Transverse colon (tissue), 4 donors: ENCODE measurements at regions not wholly inside any gene's neighbourhood (a gene's known extent, or its start where the extent isn't known, plus 50 kb on each side); places are given as distances from the start of the nearest gene placed in this dataset.

Source experiments
- DNase-seq: peaks from one replicate; pipeline ENCODE4 v3.0.0-alpha.2; 2019
- H3K27ac ChIP-seq, 4 donors: fragments of 200-600 bp; sonication (generic); 2 replicates each; pipeline ENCODE4 v1.5.1; 2016 to 2018; ENCODE audit warnings: inconsistent platforms in 4 of 4
- H3K27me3 ChIP-seq: fragments of 200-600 bp; sonication (generic); 2 replicates; pipeline ENCODE4 v1.5.1; 2017; ENCODE audit warnings: inconsistent platforms
- H3K36me3 ChIP-seq, 4 donors: fragments of 200-600 bp; sonication (generic); 2 replicates each; pipeline ENCODE4 v1.5.1; 2017 to 2019; ENCODE audit warnings: inconsistent platforms in 4 of 4
- H3K4me1 ChIP-seq, 4 donors: fragments of 200-600 bp; sonication (generic); 2 replicates each; pipeline ENCODE4 v1.5.1; 2017 to 2020; ENCODE audit warnings: inconsistent platforms in 4 of 4
- H3K4me3 ChIP-seq, 4 donors: fragments of 200-600 bp; sonication (generic); 1 replicate in 1 of 4; 2 replicates in 3 of 4; pipeline versions ENCODE4 v1.5.1 to v1.6.1; 2017 to 2019; ENCODE audit warnings: inconsistent platforms in 4 of 4
- H3K9me3 ChIP-seq, 2 donors: fragments of 200-600 bp; sonication (generic); 2 replicates each; pipeline ENCODE4 v1.5.1; 2017 to 2019; ENCODE audit warnings: inconsistent platforms in 2 of 2
- CTCF ChIP-seq, 5 experiments: fragments of 200-600 bp in 3 of 5; fragments of 450-650 bp in 2 of 5; sonication (generic) in 3 of 5; IDR thresholded peaks; 1 replicate in 2 of 5; 2 replicates in 3 of 5; pipeline ENCODE4 v1.5.1; 2016 to 2017; ENCODE audit warnings: antibody characterized with exemption in 5 of 5, inconsistent platforms in 3 of 5, mild to moderate bottlenecking in 2 of 5, moderate library complexity in 1 of 5
- EP300 ChIP-seq: sonication (generic); formaldehyde crosslinking; IDR thresholded peaks from one replicate; pipeline ENCODE4 v1.6.1; 2017; ENCODE audit warnings: antibody characterized with exemption, low read depth
- POLR2A ChIP-seq: fragments of 450-650 bp; IDR thresholded peaks from one replicate; pipeline ENCODE4 v1.6.1; 2016; ENCODE audit warnings: antibody characterized with exemption, mild to moderate bottlenecking, moderate library complexity
- POLR2AphosphoS5 ChIP-seq, 3 donors: sonication (generic); formaldehyde crosslinking; IDR thresholded peaks; one replicate each; pipeline ENCODE4 v1.6.1; 2016; ENCODE audit warnings: antibody characterized with exemption in 3 of 3
- WGBS, 2 donors: methylation state at CpG; one replicate each; pipeline ENCODE4 v1.1.5; 2018; ENCODE audit warnings: low coverage in 1 of 2; 5-methylcytosine and 5-hydroxymethylcytosine counted together
- in situ Hi-C, 4 donors: fragments of 200-750 bp; cut with MboI; loops; one replicate each; pipeline versions ENCODE4 v1.15.0 to v1.15.1; 2017; ENCODE audit warnings: low sequenced_read_pairs in 3 of 4, low pct_ligation_motif_present in 1 of 4, low pct_unique_long_range_greater_than_20kb in 1 of 4
- intact Hi-C: fragments of 100-400 bp; cut with DNase I; formaldehyde crosslinking; loops from one replicate; pipeline ENCODE4 v1.15.1; 2023; ENCODE audit warnings: low total_unique reads

- H3K9me3 ChIP-seq, result no peaks in the 10 kb centered on the region
- H3K4me1 ChIP-seq, result no peaks in the 10 kb centered on the region
- no peaks in the 10 kb centered on the region for H3K27me3 ChIP-seq
- intact Hi-C loops, result no loop called here
- H3K36me3 ChIP-seq, result no peaks in the 10 kb centered on the region
- in situ Hi-C loops, result no loop called here
- no peak for DNase-seq
- TF ChIP-seq POLR2A, result no peak
- no peak for TF ChIP-seq EP300
- TF ChIP-seq CTCF (IDR thresholded peaks at IDR 0.05), result no peak
- TF ChIP-seq POLR2AphosphoS5 (IDR thresholded peaks at IDR 0.05), result no peak
- no peak overlapping the region for H3K4me3 ChIP-seq
- H3K27ac ChIP-seq, result no peak overlapping the region
- WGBS, 2 donors, result 52 to 71% methylated on average over 5 of the region's 5 CpGs
These were observed 158.8 kb downstream of the NHLRC3 start for GRCh38 chr13:39196965-39197646.

GRCh38 chr13:39197647-39198007 is 159.4 kb downstream of the NHLRC3 start:
- in situ Hi-C loops (no loop called here), intact Hi-C loops (no loop called here)
- Histone ChIP-seq H3K9me3 (no peaks in the 10 kb centered on the region), H3K36me3 (no peaks in the 10 kb centered on the region), H3K4me3 (no peak overlapping the region), H3K4me1 (no peaks in the 10 kb centered on the region), H3K27ac (no peak overlapping the region), H3K27me3 (no peaks in the 10 kb centered on the region)
- TF ChIP-seq CTCF (IDR thresholded peaks at IDR 0.05) (no peak), POLR2A (no peak), POLR2AphosphoS5 (IDR thresholded peaks at IDR 0.05) (no peak), EP300 (no peak)
- DNase-seq, result no peak

- H3K4me1 ChIP-seq, result no peaks in the 10 kb centered on the region
- no peaks in the 10 kb centered on the region for H3K27me3 ChIP-seq
- in situ Hi-C loops (no loop called here), intact Hi-C loops (loop anchor here (5.0 kb wide), 1 partner anchor 1292 kb away; no protein-coding TSS in a partner anchor)
- 67 to 74% methylated on average over 2 to 4 of the region's 4 CpGs for WGBS, 2 donors
- no peak for DNase-seq
- no peak overlapping the region for H3K27ac ChIP-seq
- no peaks in the 10 kb centered on the region for H3K9me3 ChIP-seq
- no peak overlapping the region for H3K4me3 ChIP-seq
- TF ChIP-seq CTCF (IDR thresholded peaks at IDR 0.05), result no peak
- TF ChIP-seq EP300, result no peak
- TF ChIP-seq POLR2AphosphoS5 (IDR thresholded peaks at IDR 0.05), result no peak
- TF ChIP-seq POLR2A, result no peak
- H3K36me3 ChIP-seq, result no peaks in the 10 kb centered on the region
These were observed 162.1 kb downstream of the NHLRC3 start for GRCh38 chr13:39200249-39200910.

GRCh38 chr13:39201180-39201579 is 162.9 kb downstream of the NHLRC3 start:
- no peak for TF ChIP-seq CTCF (IDR thresholded peaks at IDR 0.05)
- TF ChIP-seq POLR2AphosphoS5 (IDR thresholded peaks at IDR 0.05), result no peak
- no peak for TF ChIP-seq POLR2A
- no peak for TF ChIP-seq EP300
- in situ Hi-C loops (no loop called here), intact Hi-C loops (loop anchor here (5.0 kb wide), 1 partner anchor 1291 kb away; no protein-coding TSS in a partner anchor)
- Histone ChIP-seq H3K27me3 (no peaks in the 10 kb centered on the region), H3K4me3 (no peak overlapping the region), H3K4me1 (no peaks in the 10 kb centered on the region), H3K36me3 (no peaks in the 10 kb centered on the region), H3K9me3 (no peaks in the 10 kb centered on the region), H3K27ac (no peak overlapping the region)
- DNase-seq, result no peak
- WGBS, 2 donors, result 62 to 80% methylated on average over 3 to 4 of the region's 4 CpGs
